PC-9 (cell line): ENCODE measurements at regions not wholly inside any gene's neighbourhood (a gene's known extent, or its start where the extent isn't known, plus 50 kb on each side); places are given as distances from the start of the nearest gene placed in this dataset.

Experiments used
- BruUV-seq: library from RNA; stranded (reverse); fragments of 400-500 nt; replicated peaks from 2 replicates; lab custom pipeline; 2021; lab: Mats Ljungman, UMichigan
- CTCF ChIA-PET: fragments of 300-600 bp; sonication (Branson Sonifier 250); formaldehyde crosslinking; loops from one replicate; lab custom pipeline; 2022; ENCODE audit warnings: antibody characterized with exemption; lab: Charles Lee
- POLR2A ChIA-PET: fragments of 300-600 bp; sonication (Branson Sonifier 250); formaldehyde crosslinking; loops from one replicate; lab custom pipeline; 2022; ENCODE audit warnings: antibody characterized with exemption; ENCODE audit not compliant: unreplicated experiment; lab: Charles Lee
- DNase-seq, 2 experiments: peaks; one replicate each; pipeline versions ENCODE4 v3.0.0 to v3.0.0-alpha.2; 2015 to 2022; ENCODE audit warnings: mixed read lengths in 1 of 2
- H2AFZ ChIP-seq: fragments of 200-600 bp; sonication (generic); 2 replicates; pipeline ENCODE4 v1.8.1; 2017; ENCODE audit warnings: antibody characterized with exemption
- H3F3A ChIP-seq: fragments of 200-600 bp; sonication (generic); 2 replicates; pipeline ENCODE4 v1.8.1; 2017; ENCODE audit warnings: antibody characterized with exemption, mild to moderate bottlenecking, low read depth; ENCODE audit not compliant: insufficient read depth
- H3K27ac ChIP-seq: fragments of 200-600 bp; sonication (generic); 2 replicates; pipeline ENCODE4 v1.6.1; 2016; ENCODE audit warnings: mixed run types
- H3K27me3 ChIP-seq: fragments of 200-600 bp; sonication (generic); 2 replicates; pipeline ENCODE4 v1.6.1; 2016; ENCODE audit warnings: low read depth, mixed run types; ENCODE audit not compliant: insufficient read depth
- H3K36me3 ChIP-seq: fragments of 200-600 bp; sonication (generic); 2 replicates; pipeline ENCODE4 v1.6.1; 2016; ENCODE audit warnings: low read depth, mixed run types
- H3K4me1 ChIP-seq: fragments of 200-600 bp; sonication (generic); replicated peaks from 2 replicates; pipeline ENCODE4 v1.6.1; 2016; ENCODE audit warnings: mixed run types; ENCODE audit not compliant: insufficient read depth
- H3K4me2 ChIP-seq: fragments of 200-600 bp; sonication (generic); 2 replicates; pipeline ENCODE4 v1.6.1; 2017; ENCODE audit warnings: mixed run types
- H3K4me3 ChIP-seq: fragments of 200-600 bp; sonication (generic); 2 replicates; pipeline ENCODE4 v1.6.1; 2016; ENCODE audit warnings: mixed run types
- H3K79me2 ChIP-seq: fragments of 200-600 bp; sonication (generic); 2 replicates; pipeline ENCODE4 v1.6.1; 2017; ENCODE audit warnings: low read depth, mixed run types
- H3K9me2 ChIP-seq: fragments of 200-600 bp; sonication (generic); 2 replicates; pipeline ENCODE4 v1.8.1; 2017; ENCODE audit warnings: mild to moderate bottlenecking; ENCODE audit not compliant: insufficient read depth
- H3K9me3 ChIP-seq: fragments of 200-600 bp; sonication (generic); 2 replicates; pipeline ENCODE4 v1.8.1; 2016; ENCODE audit warnings: low read depth; ENCODE audit not compliant: insufficient read depth
- H4K20me1 ChIP-seq: fragments of 200-600 bp; sonication (generic); 2 replicates; pipeline ENCODE4 v1.8.1; 2017; ENCODE audit not compliant: insufficient read depth
- CTCF ChIP-seq: fragments of 200-600 bp; sonication (generic); conservative IDR thresholded peaks from 2 replicates; pipeline ENCODE4 v1.6.1; 2017; ENCODE audit warnings: mixed run types, antibody characterized with exemption, mild to moderate bottlenecking, moderate library complexity
- EZH2 ChIP-seq: fragments of 200-600 bp; sonication (generic); IDR thresholded peaks from 2 replicates; pipeline ENCODE4 v1.8.0; 2017; ENCODE audit warnings: antibody characterized with exemption, low read depth
- intact Hi-C: fragments of 100-400 bp; cut with micrococcal nuclease; formaldehyde crosslinking; loops from one replicate; pipeline ENCODE4 v1.10.0; 2022; ENCODE audit not compliant: unreplicated experiment

GRCh38 chr4:167802463-167803212 is 289.7 kb upstream of the ANXA10 start:
- H2AFZ ChIP-seq: no peak overlapping the region
- POLR2A ChIA-PET: no interaction called here
- H3K27me3 ChIP-seq: no peaks in the 10 kb centered on the region
- intact Hi-C loops: no loop called here
- no peaks in the 10 kb centered on the region for H3K36me3 ChIP-seq
- BruUV-seq: no TSS peak
- no peaks in the 10 kb centered on the region for H3K9me3 ChIP-seq
- no peak overlapping the region for H3K4me3 ChIP-seq
- no peak for DNase-seq
- H3K4me2 ChIP-seq: no peak overlapping the region
- CTCF ChIA-PET: no interaction called here
- H3F3A ChIP-seq: no peaks in the 10 kb centered on the region
- no peaks in the 10 kb centered on the region for H4K20me1 ChIP-seq
- H3K27ac ChIP-seq: no peak overlapping the region
- H3K4me1 ChIP-seq: no peaks in the 10 kb centered on the region
- H3K9me2 ChIP-seq: no peaks in the 10 kb centered on the region
- TF ChIP-seq CTCF: no peak
- no peak for TF ChIP-seq EZH2
- no peaks in the 10 kb centered on the region for H3K79me2 ChIP-seq

- H3F3A ChIP-seq: no peaks in the 10 kb centered on the region
- H3K36me3 ChIP-seq: no peaks in the 10 kb centered on the region
- no peaks in the 10 kb centered on the region for H3K9me2 ChIP-seq
- no peak overlapping the region for H3K4me3 ChIP-seq
- DNase-seq: no peak
- no peaks in the 10 kb centered on the region for H3K27me3 ChIP-seq
- ChIA-PET POLR2A (no interaction called here), CTCF (no interaction called here)
- H3K27ac ChIP-seq: no peak overlapping the region
- TF ChIP-seq EZH2 (no peak), CTCF (no peak)
- H3K79me2 ChIP-seq: no peaks in the 10 kb centered on the region
- H3K9me3 ChIP-seq: no peaks in the 10 kb centered on the region
- H3K4me2 ChIP-seq: no peak overlapping the region
- no TSS peak for BruUV-seq
- no peak overlapping the region for H2AFZ ChIP-seq
- no peaks in the 10 kb centered on the region for H3K4me1 ChIP-seq
- intact Hi-C loops: no loop called here
- H4K20me1 ChIP-seq: no peaks in the 10 kb centered on the region
Measured at GRCh38 chr4:167811958-167812357, 280.4 kb upstream of the ANXA10 start.

DNA sequence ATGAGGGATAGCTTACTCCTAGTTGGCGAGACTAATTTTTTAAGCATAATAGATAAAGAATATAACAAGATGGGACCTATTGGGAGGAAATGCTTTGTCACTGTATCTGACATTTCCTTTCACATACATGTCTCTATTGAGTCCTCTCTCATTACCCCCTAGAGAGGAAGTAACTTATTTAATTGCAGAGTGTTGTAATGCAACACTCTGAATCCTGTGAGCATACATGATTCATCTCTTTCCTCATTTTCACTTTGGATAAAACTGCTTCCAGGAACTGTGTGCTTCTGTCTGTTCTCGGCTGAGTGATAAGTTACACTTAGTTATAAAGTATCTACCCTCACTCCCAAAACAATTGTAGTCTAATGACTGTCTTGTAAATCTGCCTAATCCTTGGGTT is 266.1 kb upstream of the ANXA10 start:
- no peaks in the 10 kb centered on the region for H3K79me2 ChIP-seq
- no peaks in the 10 kb centered on the region for H4K20me1 ChIP-seq
- H3K27me3 ChIP-seq: no peaks in the 10 kb centered on the region
- no peak for DNase-seq
- CTCF ChIA-PET: no interaction called here
- no TSS peak for BruUV-seq
- H3K27ac ChIP-seq: no peak overlapping the region
- H3K9me3 ChIP-seq: no peaks in the 10 kb centered on the region
- no peak overlapping the region for H3K4me3 ChIP-seq
- intact Hi-C loops: no loop called here
- no peak overlapping the region for H3K4me2 ChIP-seq
- no peak overlapping the region for H2AFZ ChIP-seq
- no peaks in the 10 kb centered on the region for H3K4me1 ChIP-seq
- H3F3A ChIP-seq: no peaks in the 10 kb centered on the region
- POLR2A ChIA-PET: interaction anchor here (0.7 kb wide), 1 partner anchor 748 kb away, joined by 4 read pairs; no protein-coding TSS in a partner anchor
- H3K9me2 ChIP-seq: no peaks in the 10 kb centered on the region
- no peaks in the 10 kb centered on the region for H3K36me3 ChIP-seq
- TF ChIP-seq EZH2 (no peak), CTCF (no peak)
